SK-N-SH (cell line): ENCODE measurements at regions not wholly inside any gene's neighbourhood (a gene's known extent, or its start where the extent isn't known, plus 50 kb on each side); places are given as distances from the start of the nearest gene placed in this dataset.

ENCODE experiments used
- CTCF ChIA-PET: fragments of 300-600, 350-600 bp; formaldehyde crosslinking; extraction: SDS; loops from one replicate; lab custom pipeline; 2021; lab: Yijun Ruan, JAX
- POLR2A ChIA-PET: fragments of 350-600 bp; sonication (Branson Sonifier 250); formaldehyde crosslinking; extraction: SDS; loops from one replicate; lab custom pipeline; 2020; ENCODE audit warnings: antibody characterized with exemption, inconsistent platforms; lab: Yijun Ruan, JAX
- DNase-seq: peaks from one replicate; pipeline ENCODE4 v3.0.0; 2012
- H2AFZ ChIP-seq: fragments of 200-600 bp; sonication (generic); 2 replicates; pipeline ENCODE4 v1.8.1; 2016; ENCODE audit warnings: antibody characterized with exemption, mild to moderate bottlenecking, low read depth
- H3F3A ChIP-seq: fragments of 200-600 bp; sonication (generic); replicated peaks from 2 replicates; pipeline ENCODE3; 2016; ENCODE audit warnings: antibody characterized with exemption, mild to moderate bottlenecking; ENCODE audit not compliant: insufficient read depth
- H3K27ac ChIP-seq, 2 experiments: fragments of 200-500 bp in 1 of 2; fragments of 200-600 bp in 1 of 2; sonication (Bioruptor generic) in 1 of 2; sonication (generic), shearing (Covaris generic) in 1 of 2; 2 replicates each; pipeline versions ENCODE4 v1.5.1 to v1.6.1; 2014 to 2016; ENCODE audit warnings: low read depth in 2 of 2, inconsistent platforms in 1 of 2, low read length in 1 of 2, mild to moderate bottlenecking in 1 of 2, mixed read lengths in 1 of 2
- H3K27me3 ChIP-seq: fragments of 200-600 bp; sonication (generic), shearing (Covaris generic); 2 replicates; pipeline ENCODE4 v1.6.1; 2016; ENCODE audit warnings: mixed run types; ENCODE audit not compliant: insufficient read depth
- H3K36me3 ChIP-seq, 2 experiments: fragments of 200-500 bp in 1 of 2; fragments of 200-600 bp in 1 of 2; sonication (Bioruptor generic) in 1 of 2; sonication (generic) in 1 of 2; replicated peaks in 1 of 2; 2 replicates each; pipeline versions ENCODE3 to v1.5.1; 2014 to 2016; ENCODE audit warnings: low read length in 1 of 2, mild to moderate bottlenecking in 1 of 2; ENCODE audit not compliant: insufficient read depth in 2 of 2, control insufficient read depth in 1 of 2
- H3K4me1 ChIP-seq, 2 experiments: fragments of 200-500 bp in 1 of 2; fragments of 200-600 bp in 1 of 2; sonication (Bioruptor generic) in 1 of 2; sonication (generic), shearing (Covaris generic) in 1 of 2; 2 replicates each; pipeline versions ENCODE4 v1.5.1 to v1.6.1; 2014 to 2016; ENCODE audit warnings: low read depth in 1 of 2, low read length in 1 of 2, mixed run types in 1 of 2; ENCODE audit not compliant: insufficient read depth in 2 of 2, control insufficient read depth in 1 of 2
- H3K4me2 ChIP-seq: fragments of 200-600 bp; sonication (generic), shearing (Covaris generic); 2 replicates; pipeline ENCODE4 v1.6.1; 2017; ENCODE audit warnings: mixed run types
- H3K4me3 ChIP-seq, 2 experiments: fragments of 200-500 bp in 1 of 2; fragments of 200-600 bp in 1 of 2; sonication (Bioruptor generic) in 1 of 2; sonication (generic), shearing (Covaris generic) in 1 of 2; 2 replicates each; pipeline versions ENCODE4 v1.5.1 to v1.8.1; 2014 to 2016; ENCODE audit warnings: low read depth in 2 of 2, inconsistent platforms in 1 of 2, low read length in 1 of 2, mild to moderate bottlenecking in 1 of 2, mixed read lengths in 1 of 2, moderate library complexity in 1 of 2
- H3K79me2 ChIP-seq: fragments of 200-600 bp; sonication (generic); 2 replicates; pipeline ENCODE4 v1.8.1; 2017; ENCODE audit warnings: mild to moderate bottlenecking; ENCODE audit not compliant: insufficient read depth
- H3K9ac ChIP-seq: fragments of 200-600 bp; sonication (generic); 2 replicates; pipeline ENCODE4 v1.6.1; 2017; ENCODE audit warnings: mixed run types
- H3K9me2 ChIP-seq: fragments of 200-600 bp; sonication (generic); 2 replicates; pipeline ENCODE4 v1.6.1; 2017; ENCODE audit warnings: mixed run types
- H3K9me3 ChIP-seq: fragments of 200-600 bp; sonication (generic); 2 replicates; pipeline ENCODE4 v1.6.1; 2017; ENCODE audit warnings: mixed run types, mild to moderate bottlenecking, moderate library complexity
- H4K20me1 ChIP-seq: fragments of 200-600 bp; sonication (generic); 2 replicates; pipeline ENCODE4 v1.6.1; 2017; ENCODE audit warnings: mild to moderate bottlenecking, mixed run types; ENCODE audit not compliant: insufficient read depth
- FOXJ3 ChIP-seq: sonication (generic); formaldehyde crosslinking; IDR thresholded peaks from 2 replicates; pipeline ENCODE4 v1.5.1; 2020; ENCODE audit warnings: mild to moderate bottlenecking, missing genetic modification reagents
- MAX ChIP-seq: IDR thresholded peaks from 2 replicates; pipeline ENCODE4 v1.4.0; 2012; ENCODE audit warnings: low read depth
- MEF2A ChIP-seq: IDR thresholded peaks from 2 replicates; pipeline ENCODE4 v1.4.0; 2012; ENCODE audit warnings: low read depth, borderline replicate concordance
- NFIC ChIP-seq: IDR thresholded peaks from 2 replicates; pipeline ENCODE4 v1.4.0; 2012; ENCODE audit warnings: borderline replicate concordance
- NRF1 ChIP-seq: IDR thresholded peaks from 2 replicates; pipeline ENCODE4 v1.6.1; 2012; ENCODE audit warnings: low read depth, mild to moderate bottlenecking, low read length
- PBX3 ChIP-seq: IDR thresholded peaks from 2 replicates; pipeline ENCODE4; 2012
- POLR2AphosphoS5 ChIP-seq: IDR thresholded peaks from 2 replicates; pipeline ENCODE4 v1.6.1; 2012; ENCODE audit warnings: low read depth, low read length
- RAD21 ChIP-seq: IDR thresholded peaks from 2 replicates; pipeline ENCODE4 v1.6.1; 2012; ENCODE audit warnings: mild to moderate bottlenecking, low read length
- REST ChIP-seq: IDR thresholded peaks from 2 replicates; pipeline ENCODE4 v1.6.1; 2012; ENCODE audit warnings: mild to moderate bottlenecking, low read depth, low read length, moderate library complexity
- SMC3 ChIP-seq: IDR thresholded peaks from 2 replicates; pipeline ENCODE4 v1.6.1; 2012; ENCODE audit warnings: low read depth, low read length, improper control_type of control experiment
- TCF12 ChIP-seq: IDR thresholded peaks from 2 replicates; pipeline ENCODE4 v1.4.0; 2012
- TEAD4 ChIP-seq: IDR thresholded peaks from 2 replicates; pipeline ENCODE4 v1.4.0; 2012; ENCODE audit warnings: mild to moderate bottlenecking, borderline replicate concordance; ENCODE audit not compliant: insufficient read depth
- USF1 ChIP-seq: IDR thresholded peaks from 2 replicates; pipeline ENCODE4 v1.4.0; 2012; ENCODE audit warnings: low read depth, borderline replicate concordance
- USF2 ChIP-seq: fragments of 150-350 bp; IDR thresholded peaks from 2 replicates; pipeline ENCODE4 v1.6.1; 2017; ENCODE audit warnings: antibody characterized with exemption, low read length, low read depth, borderline replicate concordance
- WGBS: methylation state at CpG from one replicate; pipeline ENCODE4 v1.1.6; 2017; ENCODE audit warnings: low lambda C conversion rate; 5-methylcytosine and 5-hydroxymethylcytosine counted together

GRCh38 chr10:100660365-100660764 lies 85.0 kb upstream of the PAX2 start:
- no peaks in the 10 kb centered on the region for H3K9me3 ChIP-seq
- no peaks in the 10 kb centered on the region for H3K79me2 ChIP-seq
- H3K27ac ChIP-seq: no peak overlapping the region
- CTCF ChIA-PET: interaction anchor here (2.3 to 2.7 kb wide), 2 partner anchors 10 to 83 kb away, joined by 7 to 9 read pairs; no protein-coding TSS in a partner anchor
- no peaks in the 10 kb centered on the region for H3F3A ChIP-seq
- no peak overlapping the region for H3K4me2 ChIP-seq
- TF ChIP-seq FOXJ3 (CRISPR knock-in tag) (no peak), USF2 (no peak), TEAD4 (no peak), MAX (no peak), RAD21 (no peak)
- peaks cover 57% of the 10 kb centered on the region for H3K27me3 ChIP-seq
- H2AFZ ChIP-seq: no peak overlapping the region
- H3K36me3 ChIP-seq: no peaks in the 10 kb centered on the region
- H4K20me1 ChIP-seq: no peaks in the 10 kb centered on the region
- WGBS: 50% methylated on average over 6 of the region's 6 CpGs
- H3K9ac ChIP-seq: no peak overlapping the region
- H3K9me2 ChIP-seq: no peaks in the 10 kb centered on the region
- no peak for DNase-seq
- H3K4me1 ChIP-seq: peaks cover 0 to 10% of the 10 kb centered on the region in 2 experiments; a peak in 1 of 4 replicates
- H3K4me3 ChIP-seq: no peak overlapping the region
- POLR2A ChIA-PET: interaction anchor here (0.5 kb wide), 1 partner anchor 127 kb away, joined by 3 read pairs; no protein-coding TSS in a partner anchor

- Histone ChIP-seq H3K36me3 (no peaks in the 10 kb centered on the region), H2AFZ (no peak overlapping the region), H3K9me3 (no peaks in the 10 kb centered on the region), H3K9ac (no peak overlapping the region), H3K4me1 (peaks cover 0 to 4% of the 10 kb centered on the region in 2 experiments; a peak in 1 of 4 replicates), H3K4me2 (no peak overlapping the region), H4K20me1 (no peaks in the 10 kb centered on the region)
- CTCF ChIA-PET: interaction anchor here (1.6 to 2.3 kb wide), 2 partner anchors 10 to 83 kb away, joined by 5 to 7 read pairs; no protein-coding TSS in a partner anchor
- DNase-seq: no peak
- POLR2A ChIA-PET: no interaction called here
- TF ChIP-seq SMC3: no peak
- TF ChIP-seq RAD21: no peak
- TF ChIP-seq TCF12: no peak
- TF ChIP-seq PBX3: no peak
- TF ChIP-seq MEF2A: no peak
- no peak for TF ChIP-seq NRF1
- TF ChIP-seq NFIC: no peak
- no peak for TF ChIP-seq POLR2AphosphoS5
- TF ChIP-seq REST: no peak
- TF ChIP-seq USF1: no peak
- TF ChIP-seq, all 33 proteins: peak for 0
- Histone ChIP-seq H3K27ac (no peak overlapping the region), H3K79me2 (no peaks in the 10 kb centered on the region), H3K4me3 (no peak overlapping the region), H3K9me2 (no peaks in the 10 kb centered on the region), H3K27me3 (peaks cover 52% of the 10 kb centered on the region), H3F3A (no peaks in the 10 kb centered on the region)
- 24% methylated on average over 2 of the region's 3 CpGs for WGBS
Observed at GRCh38 chr10:100660945-100661344, 84.4 kb upstream of the PAX2 start.
